HG03520 (cell line): ENCODE measurements at regions not wholly inside any gene's neighbourhood (a gene's known extent, or its start where the extent isn't known, plus 50 kb on each side); places are given as distances from the start of the nearest gene placed in this dataset.

Experiments
- ATAC-seq: cut with Tn5 transposase; IDR thresholded peaks from one replicate; pipeline ENCODE4 v1.9.1; 2021; ENCODE audit warnings: mild to moderate bottlenecking, moderate library complexity; ENCODE audit not compliant: unreplicated experiment

DNA sequence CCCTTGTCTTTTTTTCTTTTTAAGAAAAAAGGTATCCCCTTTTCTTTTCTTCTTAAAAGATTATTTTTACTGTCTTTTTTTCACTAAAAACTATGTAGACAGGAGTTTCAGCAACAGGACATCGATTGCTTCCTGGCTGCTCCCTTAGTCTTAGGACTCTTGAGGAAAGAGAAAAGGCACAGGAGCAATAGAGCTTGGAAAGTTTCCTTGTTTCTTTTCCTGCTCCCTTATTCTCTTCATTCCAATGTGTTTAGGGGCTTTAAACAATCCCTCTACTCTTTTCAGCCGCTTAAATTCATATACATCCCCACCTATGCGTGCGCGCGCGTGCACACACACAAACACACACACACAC is 182.2 kb upstream of the FOXN2 start:
- ATAC-seq, result no peak

- ATAC-seq, result no peak
These were observed 179.8 kb upstream of the FOXN2 start for GRCh38 chr2:48134704-48135103.

DNA sequence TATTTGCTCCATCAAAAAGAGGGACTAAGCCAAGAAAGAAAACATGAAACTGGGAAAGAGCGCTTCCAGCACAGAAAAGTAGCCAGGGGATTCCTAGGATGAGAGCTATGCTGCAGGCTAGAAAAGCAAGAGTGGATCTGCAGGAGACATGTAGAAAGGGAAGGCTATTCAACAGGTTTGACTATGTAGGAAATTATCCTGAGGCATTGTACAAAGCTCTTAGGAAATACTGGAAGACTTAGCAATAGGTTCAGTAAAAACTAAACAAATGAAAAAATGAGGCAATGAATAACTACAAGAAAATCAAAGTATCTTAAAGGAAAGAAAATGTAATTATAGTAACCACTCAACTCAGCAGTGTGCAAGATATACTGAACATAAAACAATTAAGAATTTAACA is 178.7 kb upstream of the FOXN2 start:
- no peak for ATAC-seq

DNA sequence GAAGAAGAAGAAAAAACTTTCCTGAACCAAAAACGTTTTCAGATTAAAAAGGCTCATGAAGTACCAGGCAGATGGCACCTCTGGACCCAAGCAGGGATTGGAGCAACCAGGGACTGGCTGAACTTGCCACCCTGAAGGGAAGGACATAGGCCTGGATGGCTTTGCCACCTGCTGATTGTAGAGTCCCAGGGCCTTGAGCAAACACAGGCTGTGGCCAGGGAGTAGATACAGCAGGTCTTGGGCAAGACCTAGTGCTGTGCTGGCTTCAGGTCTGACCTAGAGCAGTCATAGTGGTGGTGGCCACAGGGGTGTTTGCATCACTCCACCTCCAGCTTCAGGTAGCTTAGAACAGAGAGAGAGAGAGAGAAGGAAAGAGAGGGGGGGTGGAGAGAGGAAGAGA is 176.7 kb upstream of the FOXN2 start:
- no peak for ATAC-seq

- no peak for ATAC-seq
These were observed 175.6 kb upstream of the FOXN2 start for GRCh38 chr2:48138898-48139297.

GRCh38 chr2:48140586-48140985 is 173.9 kb upstream of the FOXN2 start:
- ATAC-seq, result no peak

DNA sequence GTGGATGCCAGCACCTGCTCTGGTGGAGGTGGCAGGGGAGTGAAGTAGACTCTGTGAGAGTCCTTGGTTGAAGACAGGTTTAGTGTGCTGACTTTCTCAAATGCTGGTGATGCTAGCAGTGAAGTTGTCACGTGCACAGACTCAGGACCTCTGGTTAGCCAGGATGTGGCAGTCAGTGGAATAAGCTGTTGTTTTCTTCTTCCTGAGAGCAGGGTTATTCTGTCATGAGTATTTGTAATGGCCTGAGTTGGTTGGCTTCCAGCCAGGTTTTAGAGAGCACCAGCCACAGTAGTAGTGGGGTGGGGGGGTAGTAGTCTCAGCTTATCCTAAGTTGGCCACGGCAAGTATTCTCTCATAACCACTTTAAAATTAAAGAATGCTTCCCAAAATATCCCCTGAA is 169.7 kb upstream of the FOXN2 start:
- no peak for ATAC-seq

- no peak for ATAC-seq
These were observed 168.5 kb upstream of the FOXN2 start for GRCh38 chr2:48145845-48146452.

DNA sequence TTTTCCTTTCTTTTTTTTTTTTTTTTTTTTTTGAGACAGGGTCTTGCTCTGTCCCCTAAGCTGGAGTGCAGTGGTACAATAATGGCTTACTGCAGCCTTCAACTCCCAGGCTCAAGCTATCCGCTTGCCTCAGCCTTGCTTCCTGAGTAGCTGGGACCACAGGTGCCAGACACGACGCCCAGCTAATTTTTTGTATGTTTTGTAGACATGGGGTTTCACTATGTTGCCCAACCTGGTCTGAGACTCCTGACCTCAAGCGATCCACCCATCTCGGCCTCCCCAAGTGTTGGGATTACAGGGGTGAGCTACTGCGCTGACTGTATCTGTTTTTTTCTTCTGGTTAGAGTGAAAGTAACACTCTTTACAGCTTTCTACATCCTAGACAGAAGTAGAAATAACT is 167.9 kb upstream of the FOXN2 start:
- no peak for ATAC-seq

GRCh38 chr2:48147719-48148118 is 166.8 kb upstream of the FOXN2 start:
- ATAC-seq, result no peak

- no peak for ATAC-seq
These were observed 165.5 kb upstream of the FOXN2 start for GRCh38 chr2:48148841-48149430.

DNA sequence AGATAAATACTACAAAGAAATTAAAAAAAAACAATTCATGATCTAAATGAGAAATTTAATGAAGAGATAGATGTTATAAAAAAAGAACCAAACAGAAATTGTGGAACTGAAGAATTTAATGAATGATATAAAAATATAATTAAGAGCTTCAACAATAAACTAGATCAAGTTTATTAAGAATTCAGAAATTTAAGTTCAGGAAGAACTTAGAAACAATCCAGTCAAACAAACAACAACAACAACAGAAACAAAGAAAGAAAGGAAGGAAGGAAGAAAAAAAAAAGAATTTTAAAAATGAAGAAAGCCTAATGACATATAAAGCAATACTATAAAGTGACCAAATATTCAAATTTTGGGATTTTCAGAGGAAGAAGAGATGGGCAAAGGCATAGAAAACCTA is 157.3 kb upstream of the FOXN2 start:
- ATAC-seq, result no peak

DNA sequence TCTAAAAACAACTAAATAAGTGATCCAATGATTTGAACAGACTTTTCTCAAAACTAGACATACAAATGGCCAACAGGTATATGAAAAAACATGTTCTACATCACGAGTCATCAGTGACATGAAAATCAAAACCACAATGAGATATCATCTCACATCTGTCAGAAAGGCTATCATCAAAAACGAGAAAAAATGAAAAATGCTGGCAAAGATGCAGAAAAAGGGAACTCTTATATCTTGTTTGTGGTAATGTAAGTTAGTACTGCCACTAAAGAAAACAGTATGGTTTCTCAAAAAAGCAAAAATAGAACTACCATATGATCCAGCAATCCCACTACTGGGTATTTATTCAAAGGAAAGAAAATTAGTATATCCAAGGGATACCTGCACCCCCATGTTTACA is 152.9 kb upstream of the FOXN2 start:
- no peak for ATAC-seq

- no peak for ATAC-seq
These were observed 151.7 kb upstream of the FOXN2 start for GRCh38 chr2:48162742-48163141.

- ATAC-seq, result no peak
These were observed 149.3 kb upstream of the FOXN2 start for GRCh38 chr2:48165070-48165753.

GRCh38 chr2:48169141-48169592 is 145.3 kb upstream of the FOXN2 start:
- no peak for ATAC-seq

DNA sequence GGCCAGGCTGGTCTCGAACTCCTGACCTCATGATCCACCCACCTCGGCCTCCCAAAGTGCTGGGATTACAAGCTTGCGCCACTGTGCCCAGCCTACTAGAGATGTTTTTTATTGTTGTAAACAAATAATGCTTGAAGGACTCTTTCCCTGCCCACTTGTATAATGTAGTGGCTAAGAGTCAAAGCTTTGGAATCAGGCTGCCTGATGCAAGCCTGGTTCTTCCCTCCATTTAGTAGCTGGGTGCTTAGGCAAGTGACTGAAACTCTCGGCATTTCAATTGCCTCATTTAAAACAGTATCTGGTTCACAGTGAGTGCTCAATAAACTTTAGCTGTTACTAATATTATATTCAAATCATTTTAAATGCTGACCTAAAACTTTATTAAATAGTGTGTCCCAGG is 144.2 kb upstream of the FOXN2 start:
- ATAC-seq, result no peak

- no peak for ATAC-seq
These were observed 141.3 kb upstream of the FOXN2 start for GRCh38 chr2:48173141-48173540.

DNA sequence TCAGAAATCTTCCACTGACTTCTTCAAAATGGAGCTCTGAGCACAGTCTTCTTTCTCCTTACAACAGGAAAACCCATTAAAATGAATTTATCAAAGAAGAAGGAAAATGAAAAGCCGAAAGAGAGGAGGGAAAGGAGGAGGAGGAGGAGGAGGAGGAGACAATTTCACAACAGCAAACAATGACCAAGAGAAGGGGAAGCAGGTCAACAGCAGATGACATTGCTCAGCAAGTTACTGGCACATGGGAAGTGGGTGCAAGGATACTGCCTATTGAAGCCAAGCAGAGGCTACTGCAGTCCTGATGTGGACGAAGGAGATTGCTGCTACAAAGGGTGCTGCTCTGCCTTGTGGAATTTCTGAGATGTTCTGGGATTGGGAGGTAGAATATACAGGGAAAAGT is 140.0 kb upstream of the FOXN2 start:
- no peak for ATAC-seq

DNA sequence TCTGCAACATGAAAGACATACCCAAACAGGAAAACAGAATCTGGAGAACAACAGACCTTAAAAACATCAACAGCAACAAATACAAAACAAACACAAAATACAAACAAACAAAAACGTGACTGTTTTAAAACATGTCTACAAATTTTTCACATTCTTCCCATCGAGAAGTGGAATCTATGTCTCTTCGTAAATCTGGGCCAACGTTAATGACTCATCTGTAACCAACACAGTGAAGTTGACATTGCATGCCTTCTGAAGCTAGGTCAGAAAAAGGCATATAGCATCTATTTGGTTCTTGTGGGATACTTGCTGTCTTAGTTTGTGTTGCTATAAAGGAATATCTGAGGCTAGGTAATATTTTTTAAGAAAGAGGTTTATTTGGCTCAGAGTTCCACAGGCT is 139.2 kb upstream of the FOXN2 start:
- ATAC-seq, result no peak

- no peak for ATAC-seq
These were observed 138.8 kb upstream of the FOXN2 start for GRCh38 chr2:48175656-48176055.

GRCh38 chr2:48176876-48177275 is 137.6 kb upstream of the FOXN2 start:
- no peak for ATAC-seq

DNA sequence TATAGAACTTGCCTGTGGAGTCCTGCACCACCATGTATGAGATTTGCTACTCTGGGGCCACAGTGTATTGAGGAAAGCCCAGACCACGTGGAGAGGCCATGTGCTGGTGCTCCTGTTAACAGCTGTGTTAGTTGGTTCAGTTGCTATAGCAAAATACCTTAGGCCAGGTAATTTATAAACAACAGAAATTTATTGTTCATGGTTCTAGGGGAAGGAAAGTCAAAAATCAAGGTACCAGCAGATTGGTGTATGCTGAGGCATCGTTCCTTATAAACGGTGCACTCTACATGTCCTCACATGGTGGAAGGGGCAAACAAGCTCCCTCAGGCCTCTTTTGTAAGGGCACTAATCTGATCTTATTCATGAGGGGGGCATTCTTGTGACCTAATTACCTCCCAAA is 135.9 kb upstream of the FOXN2 start:
- no peak for ATAC-seq
